Sigmoid colon (tissue), 4 donors: ENCODE measurements at regions not wholly inside any gene's neighbourhood (a gene's known extent, or its start where the extent isn't known, plus 50 kb on each side); places are given as distances from the start of the nearest gene placed in this dataset.

Experiments
- EP300 ChIP-seq, 4 donors: sonication (generic); formaldehyde crosslinking; IDR thresholded peaks; one replicate each; pipeline ENCODE4 v1.6.1; 2017; ENCODE audit warnings: antibody characterized with exemption in 4 of 4
- POLR2A ChIP-seq, 2 donors: fragments of 450-650 bp; IDR thresholded peaks; one replicate each; pipeline ENCODE4 v1.6.1; 2016; ENCODE audit warnings: antibody characterized with exemption in 2 of 2, mild to moderate bottlenecking in 2 of 2, moderate library complexity in 2 of 2
- POLR2AphosphoS5 ChIP-seq, 4 donors: sonication (generic); formaldehyde crosslinking; IDR thresholded peaks; one replicate each; pipeline ENCODE4 v1.6.1; 2017; ENCODE audit warnings: antibody characterized with exemption in 4 of 4
- TF ChIP-seq, protein P1 (sequence below), 4 experiments: fragments of 450-650 bp in 3 of 4; fragments of 200-600 bp in 1 of 4; IDR thresholded peaks; one replicate each; pipeline ENCODE4 v1.5.1; 2016 to 2019; ENCODE audit warnings: antibody characterized with exemption in 4 of 4, mild to moderate bottlenecking in 3 of 4, moderate library complexity in 2 of 4

DNA sequence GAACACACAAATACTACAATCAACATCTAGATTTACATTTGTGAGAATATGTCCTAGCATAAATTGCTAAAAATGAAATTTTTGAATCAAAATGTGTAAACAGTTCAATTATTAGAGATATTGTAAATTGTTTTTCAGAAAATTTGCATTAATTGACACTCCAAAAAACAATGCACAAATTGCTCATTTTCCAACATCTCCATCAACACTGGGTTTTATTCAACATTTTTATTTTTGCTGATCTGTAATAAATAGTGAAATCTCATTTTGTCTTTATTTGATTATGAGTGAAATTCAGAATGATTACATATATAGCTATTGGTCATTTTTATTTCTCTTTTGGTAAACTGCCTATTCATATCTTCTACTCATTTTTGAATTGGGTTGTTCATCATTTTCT lies 120.0 kb upstream of the GRIA3 start:
- TF ChIP-seq, protein P1, sequence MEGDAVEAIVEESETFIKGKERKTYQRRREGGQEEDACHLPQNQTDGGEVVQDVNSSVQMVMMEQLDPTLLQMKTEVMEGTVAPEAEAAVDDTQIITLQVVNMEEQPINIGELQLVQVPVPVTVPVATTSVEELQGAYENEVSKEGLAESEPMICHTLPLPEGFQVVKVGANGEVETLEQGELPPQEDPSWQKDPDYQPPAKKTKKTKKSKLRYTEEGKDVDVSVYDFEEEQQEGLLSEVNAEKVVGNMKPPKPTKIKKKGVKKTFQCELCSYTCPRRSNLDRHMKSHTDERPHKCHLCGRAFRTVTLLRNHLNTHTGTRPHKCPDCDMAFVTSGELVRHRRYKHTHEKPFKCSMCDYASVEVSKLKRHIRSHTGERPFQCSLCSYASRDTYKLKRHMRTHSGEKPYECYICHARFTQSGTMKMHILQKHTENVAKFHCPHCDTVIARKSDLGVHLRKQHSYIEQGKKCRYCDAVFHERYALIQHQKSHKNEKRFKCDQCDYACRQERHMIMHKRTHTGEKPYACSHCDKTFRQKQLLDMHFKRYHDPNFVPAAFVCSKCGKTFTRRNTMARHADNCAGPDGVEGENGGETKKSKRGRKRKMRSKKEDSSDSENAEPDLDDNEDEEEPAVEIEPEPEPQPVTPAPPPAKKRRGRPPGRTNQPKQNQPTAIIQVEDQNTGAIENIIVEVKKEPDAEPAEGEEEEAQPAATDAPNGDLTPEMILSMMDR (IDR thresholded peaks at IDR 0.05): no peak
- TF ChIP-seq POLR2AphosphoS5 (IDR thresholded peaks at IDR 0.05) (no peak), POLR2A (IDR thresholded peaks at IDR 0.05) (no peak), EP300 (IDR thresholded peaks at IDR 0.05) (no peak)
